Gastrocnemius medialis (tissue), 4 donors: ENCODE measurements at regions not wholly inside any gene's neighbourhood (a gene's known extent, or its start where the extent isn't known, plus 50 kb on each side); places are given as distances from the start of the nearest gene placed in this dataset.

Experiments used
- ATAC-seq, 2 donors: fragments of 150-250 bp; one replicate each; pipeline ENCODE4 v1.9.1; 2016
- DNase-seq, 2 donors: peaks; one replicate each; pipeline ENCODE4 v3.0.0-alpha.2; 2019
- H3K27ac ChIP-seq, 4 donors: fragments of 200-600 bp; sonication (generic); 1 replicate in 1 of 4; 2 replicates in 3 of 4; pipeline ENCODE4 v1.5.1; 2016 to 2018; ENCODE audit warnings: mild to moderate bottlenecking in 2 of 4, moderate library complexity in 1 of 4
- H3K27me3 ChIP-seq, 3 donors: fragments of 200-600 bp; sonication (generic) in 2 of 3; 1 replicate in 1 of 3; 2 replicates in 2 of 3; pipeline versions ENCODE4 v1.5.1 to v1.6.0; 2016 to 2019; ENCODE audit warnings: mild to moderate bottlenecking in 1 of 3, moderate library complexity in 1 of 3
- H3K36me3 ChIP-seq, 2 donors: fragments of 200-600 bp; sonication (generic) in 1 of 2; one replicate each; pipeline ENCODE4 v1.5.1; 2017 to 2018
- H3K4me1 ChIP-seq, 2 donors: fragments of 200-600 bp; sonication (generic) in 1 of 2; one replicate each; pipeline ENCODE4 v1.5.1; 2016 to 2017; ENCODE audit warnings: mild to moderate bottlenecking in 2 of 2
- H3K4me3 ChIP-seq, 4 donors: fragments of 200-600 bp; sonication (generic) in 3 of 4; 1 replicate in 1 of 4; 2 replicates in 3 of 4; pipeline ENCODE4 v1.5.1; 2016 to 2019; ENCODE audit warnings: mild to moderate bottlenecking in 2 of 4
- H3K9me3 ChIP-seq, 3 donors: fragments of 200-600 bp; sonication (generic) in 2 of 3; 1 replicate in 1 of 3; 2 replicates in 2 of 3; pipeline ENCODE4 v1.5.1; 2016 to 2019
- CTCF ChIP-seq, 5 experiments: fragments of 450-650 bp in 3 of 5; fragments of 200-600 bp in 2 of 5; sonication (generic) in 2 of 5; IDR thresholded peaks in 4 of 5; conservative IDR thresholded peaks in 1 of 5; 1 replicate in 4 of 5; 2 replicates in 1 of 5; pipeline ENCODE4 v1.5.1; 2016 to 2019; ENCODE audit warnings: antibody characterized with exemption in 5 of 5, mild to moderate bottlenecking in 3 of 5, moderate library complexity in 3 of 5
- POLR2A ChIP-seq, 2 donors: fragments of 450-650 bp; IDR thresholded peaks; one replicate each; pipeline ENCODE4 v1.6.1; 2017; ENCODE audit warnings: antibody characterized with exemption in 2 of 2, mild to moderate bottlenecking in 2 of 2, moderate library complexity in 2 of 2
- in situ Hi-C, 4 donors: fragments of 200-750 bp; cut with MboI; loops; one replicate each; pipeline versions ENCODE4 v1.15.0 to v1.8.0; 2017; ENCODE audit warnings: low sequenced_read_pairs in 4 of 4
- intact Hi-C: fragments of 100-400 bp; cut with DNase I; formaldehyde crosslinking; loops from one replicate; pipeline ENCODE4 v1.15.1; 2023; ENCODE audit warnings: low total_unique reads

GRCh38 chr10:120342115-120342714 is 114.8 kb upstream of the PLPP4 start:
- Histone ChIP-seq H3K4me1 (no peaks in the 10 kb centered on the region), H3K27ac (no peak overlapping the region), H3K9me3 (no peaks in the 10 kb centered on the region), H3K36me3 (no peaks in the 10 kb centered on the region), H3K4me3 (no peak overlapping the region), H3K27me3 (no peaks in the 10 kb centered on the region)
- in situ Hi-C loops (no loop called here), intact Hi-C loops (no loop called here)
- no peak for ATAC-seq
- no peak for TF ChIP-seq POLR2A (IDR thresholded peaks at IDR 0.05)
- no peak for TF ChIP-seq CTCF (IDR thresholded peaks at IDR 0.05 in 4 of 5, conservative IDR thresholded peaks at IDR 0.05 in 1 of 5)
- DNase-seq, result no peak

- no peak overlapping the region for H3K27ac ChIP-seq
- in situ Hi-C loops (no loop called here), intact Hi-C loops (no loop called here)
These were observed 111.8 kb upstream of the PLPP4 start for GRCh38 chr10:120345186-120345585.

GRCh38 chr10:120347644-120348043 is 109.4 kb upstream of the PLPP4 start:
- no peak overlapping the region for H3K4me3 ChIP-seq
- DNase-seq (no peak), ATAC-seq (no peak)
- no peaks in the 10 kb centered on the region for H3K9me3 ChIP-seq
- H3K36me3 ChIP-seq, result no peaks in the 10 kb centered on the region
- no peaks in the 10 kb centered on the region for H3K4me1 ChIP-seq
- intact Hi-C loops, result no loop called here
- TF ChIP-seq POLR2A (IDR thresholded peaks at IDR 0.05) (no peak), CTCF (IDR thresholded peaks at IDR 0.05 in 4 of 5, conservative IDR thresholded peaks at IDR 0.05 in 1 of 5) (no peak)
- in situ Hi-C loops, result no loop called here
- no peaks in the 10 kb centered on the region for H3K27me3 ChIP-seq
- H3K27ac ChIP-seq, result no peak overlapping the region

More at GRCh38 chr10:120345186-120345585, 111.8 kb upstream of the PLPP4 start:
- H3K4me3 ChIP-seq, result no peak overlapping the region
- H3K4me1 ChIP-seq, result no peaks in the 10 kb centered on the region
- no peak for ATAC-seq
- TF ChIP-seq CTCF (IDR thresholded peaks at IDR 0.05 in 4 of 5, conservative IDR thresholded peaks at IDR 0.05 in 1 of 5), result no peak
- no peak for TF ChIP-seq POLR2A (IDR thresholded peaks at IDR 0.05)
- H3K27me3 ChIP-seq, result no peaks in the 10 kb centered on the region
- H3K36me3 ChIP-seq, result no peaks in the 10 kb centered on the region
- H3K9me3 ChIP-seq, result no peaks in the 10 kb centered on the region
- DNase-seq, result no peak

DNA sequence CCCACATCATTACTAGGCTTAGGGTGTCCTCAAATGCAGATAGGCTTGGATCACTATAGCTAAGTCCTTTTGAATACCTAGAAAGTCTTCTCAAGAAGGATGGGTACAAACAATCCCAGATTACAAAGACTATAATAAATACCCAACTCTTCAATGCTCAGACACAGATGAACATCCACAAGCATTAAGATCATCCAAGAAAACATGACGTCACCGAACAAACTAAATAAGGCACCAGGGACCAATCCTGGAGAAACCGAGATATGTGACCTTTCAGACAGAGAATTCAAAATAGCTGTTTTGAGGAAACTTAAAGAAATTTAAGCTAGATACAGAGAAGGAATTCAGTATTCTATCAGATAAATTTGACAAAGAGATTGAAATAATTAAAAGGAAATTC is 108.0 kb upstream of the PLPP4 start:
- Histone ChIP-seq H3K36me3 (no peaks in the 10 kb centered on the region), H3K4me1 (no peaks in the 10 kb centered on the region), H3K9me3 (no peaks in the 10 kb centered on the region), H3K27me3 (no peaks in the 10 kb centered on the region), H3K4me3 (no peak overlapping the region), H3K27ac (no peak overlapping the region)
- no peak for ATAC-seq
- intact Hi-C loops, result no loop called here
- in situ Hi-C loops, result no loop called here
- no peak for DNase-seq
- TF ChIP-seq CTCF (IDR thresholded peaks at IDR 0.05 in 4 of 5, conservative IDR thresholded peaks at IDR 0.05 in 1 of 5) (no peak), POLR2A (IDR thresholded peaks at IDR 0.05) (no peak)

GRCh38 chr10:120355425-120355824 is 101.6 kb upstream of the PLPP4 start:
- DNase-seq, result no peak
- Histone ChIP-seq H3K9me3 (no peaks in the 10 kb centered on the region), H3K27ac (no peak overlapping the region), H3K4me1 (no peaks in the 10 kb centered on the region), H3K27me3 (no peaks in the 10 kb centered on the region), H3K4me3 (no peak overlapping the region), H3K36me3 (no peaks in the 10 kb centered on the region)
- TF ChIP-seq CTCF (IDR thresholded peaks at IDR 0.05 in 4 of 5, conservative IDR thresholded peaks at IDR 0.05 in 1 of 5) (no peak), POLR2A (IDR thresholded peaks at IDR 0.05) (no peak)
- intact Hi-C loops (no loop called here), in situ Hi-C loops (no loop called here)
- no peak for ATAC-seq
